HL-60 (cell line): ENCODE measurements at regions not wholly inside any gene's neighbourhood (a gene's known extent, or its start where the extent isn't known, plus 50 kb on each side); places are given as distances from the start of the nearest gene placed in this dataset.

ENCODE experiments used
- DNase-seq, 2 experiments: peaks; one replicate each; pipeline ENCODE4 v3.0.0-alpha.2; 2010 to 2020; ENCODE audit warnings: low read depth in 1 of 2, low spot score in 1 of 2
- H3K27ac ChIP-seq: fragments of 250-450 bp; sonication (Bioruptor Pico); replicated peaks from 2 replicates; pipeline ENCODE4 v1.5.1; 2020; ENCODE audit warnings: mild to moderate bottlenecking, moderate library complexity
- H3K27me3 ChIP-seq: fragments of 250-450 bp; sonication (Bioruptor Pico); 2 replicates; pipeline ENCODE4 v1.5.1; 2021; ENCODE audit warnings: mild to moderate bottlenecking, moderate library complexity; ENCODE audit not compliant: insufficient read depth, poor library complexity, severe bottlenecking
- H3K4me3 ChIP-seq: replicated peaks from 2 replicates; pipeline ENCODE4 v1.5.1; 2011; ENCODE audit warnings: mild to moderate bottlenecking, control low read depth, low read length; ENCODE audit not compliant: insufficient read depth
- CTCF ChIP-seq: IDR thresholded peaks from one replicate; pipeline ENCODE4 v1.5.1; 2011; ENCODE audit warnings: low read length, control low read depth, inconsistent platforms; ENCODE audit not compliant: insufficient read depth
- GABPA ChIP-seq: IDR thresholded peaks from 2 replicates; pipeline ENCODE4 v1.6.1; 2012; ENCODE audit warnings: low read depth
- POLR2AphosphoS5 ChIP-seq: IDR thresholded peaks from 2 replicates; pipeline ENCODE4 v1.6.1; 2012; ENCODE audit warnings: low read depth
- REST ChIP-seq: IDR thresholded peaks from 2 replicates; pipeline ENCODE4 v1.6.1; 2012; ENCODE audit warnings: low read depth; ENCODE audit not compliant: insufficient replicate concordance
- SPI1 ChIP-seq: IDR thresholded peaks from 2 replicates; pipeline ENCODE4 v1.6.1; 2012; ENCODE audit warnings: low read depth, mild to moderate bottlenecking, borderline replicate concordance

DNA sequence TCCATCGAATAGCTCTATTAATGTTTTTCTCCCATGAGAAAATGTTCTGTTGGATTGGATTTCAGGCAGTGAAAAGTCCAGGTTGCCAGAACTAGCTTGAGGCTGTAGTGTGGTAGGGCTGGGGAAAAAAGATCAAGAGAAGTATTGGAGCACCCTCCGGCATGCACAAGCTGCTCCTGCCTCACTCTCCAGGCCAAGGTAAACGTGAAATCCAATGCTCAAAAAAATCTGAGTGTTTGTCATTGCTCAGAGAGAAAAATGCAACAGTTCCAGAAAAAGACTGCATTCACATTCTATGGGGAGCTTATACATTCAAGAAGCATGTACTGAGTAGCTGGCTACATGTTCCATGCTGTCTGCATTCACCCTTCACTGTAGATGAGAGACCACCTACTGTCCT, 680.9 kb upstream of the TBX3 start:
- Histone ChIP-seq H3K27me3 (no peaks in the 10 kb centered on the region), H3K27ac (no peak overlapping the region), H3K4me3 (no peak overlapping the region)
- no peak for TF ChIP-seq POLR2AphosphoS5
- no peak for TF ChIP-seq CTCF
- TF ChIP-seq SPI1: no peak
- no peak for TF ChIP-seq REST
- TF ChIP-seq GABPA: no peak
- DNase-seq: no peak

- H3K4me3 ChIP-seq: no peak overlapping the region
- no peak for TF ChIP-seq SPI1
- no peak for TF ChIP-seq CTCF
- no peak for TF ChIP-seq POLR2AphosphoS5
- no peak for DNase-seq
- H3K27ac ChIP-seq: no peak overlapping the region
- H3K27me3 ChIP-seq: no peaks in the 10 kb centered on the region
These were observed 678.5 kb upstream of the TBX3 start for GRCh38 chr12:115362339-115362976.

- no peaks in the 10 kb centered on the region for H3K27me3 ChIP-seq
- no peak overlapping the region for H3K4me3 ChIP-seq
- TF ChIP-seq REST: no peak
- no peak for TF ChIP-seq SPI1
- no peak for TF ChIP-seq CTCF
- no peak for TF ChIP-seq POLR2AphosphoS5
- TF ChIP-seq GABPA: no peak
- no peak for DNase-seq
- no peak overlapping the region for H3K27ac ChIP-seq
These were observed 673.7 kb upstream of the TBX3 start for GRCh38 chr12:115357681-115358080.

DNA sequence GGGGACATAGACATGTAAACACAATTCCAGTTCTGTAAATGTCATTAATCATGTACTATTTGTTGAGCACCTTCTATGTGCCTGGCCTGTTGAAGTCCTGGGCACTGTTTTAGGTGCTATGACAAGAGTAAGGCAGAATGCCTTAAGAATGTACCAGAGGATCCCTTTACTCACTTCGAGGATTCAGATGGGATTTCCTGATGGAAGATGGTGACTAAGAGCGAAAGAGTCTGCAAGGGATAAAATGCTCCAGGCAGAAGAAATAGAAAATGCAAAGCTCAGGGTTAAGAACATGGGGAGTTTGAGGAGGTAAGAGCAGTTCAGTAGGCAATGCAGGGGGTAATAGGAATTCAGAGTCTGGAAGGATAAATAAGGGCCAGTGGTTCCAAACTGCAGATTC, 671.3 kb upstream of the TBX3 start:
- Histone ChIP-seq H3K27me3 (no peaks in the 10 kb centered on the region), H3K27ac (no peak overlapping the region), H3K4me3 (no peak overlapping the region)
- no peak for DNase-seq
- TF ChIP-seq CTCF (no peak), REST (no peak), POLR2AphosphoS5 (no peak), SPI1 (no peak), GABPA (no peak)
